ENCODE measurements at regions not wholly inside any gene's neighbourhood (a gene's known extent, or its start where the extent isn't known, plus 50 kb on each side); places are given as distances from the start of the nearest gene placed in this dataset.

- Histone ChIP-seq H3K27ac (ENCODE audit: insufficient read depth, low read length) (no peak overlapping the region), H3K4me2 (ENCODE audit: extremely low read depth, insufficient read depth, low read length) (no peak overlapping the region)
- no peak for TF ChIP-seq EZH2 (IDR thresholded peaks at IDR 0.05; ENCODE audit: low read length, missing control alignments)
- TF ChIP-seq, protein P1, sequence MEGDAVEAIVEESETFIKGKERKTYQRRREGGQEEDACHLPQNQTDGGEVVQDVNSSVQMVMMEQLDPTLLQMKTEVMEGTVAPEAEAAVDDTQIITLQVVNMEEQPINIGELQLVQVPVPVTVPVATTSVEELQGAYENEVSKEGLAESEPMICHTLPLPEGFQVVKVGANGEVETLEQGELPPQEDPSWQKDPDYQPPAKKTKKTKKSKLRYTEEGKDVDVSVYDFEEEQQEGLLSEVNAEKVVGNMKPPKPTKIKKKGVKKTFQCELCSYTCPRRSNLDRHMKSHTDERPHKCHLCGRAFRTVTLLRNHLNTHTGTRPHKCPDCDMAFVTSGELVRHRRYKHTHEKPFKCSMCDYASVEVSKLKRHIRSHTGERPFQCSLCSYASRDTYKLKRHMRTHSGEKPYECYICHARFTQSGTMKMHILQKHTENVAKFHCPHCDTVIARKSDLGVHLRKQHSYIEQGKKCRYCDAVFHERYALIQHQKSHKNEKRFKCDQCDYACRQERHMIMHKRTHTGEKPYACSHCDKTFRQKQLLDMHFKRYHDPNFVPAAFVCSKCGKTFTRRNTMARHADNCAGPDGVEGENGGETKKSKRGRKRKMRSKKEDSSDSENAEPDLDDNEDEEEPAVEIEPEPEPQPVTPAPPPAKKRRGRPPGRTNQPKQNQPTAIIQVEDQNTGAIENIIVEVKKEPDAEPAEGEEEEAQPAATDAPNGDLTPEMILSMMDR (conservative IDR thresholded peaks at IDR 0.05 in 1 of 2, IDR thresholded peaks at IDR 0.05 in 1 of 2; ENCODE audit: low read depth in 1 of 2, low read length in 2 of 2): no peak
Measured at GRCh38 chr9:7591501-7591900, 208.1 kb downstream of the DMAC1 start.

GRCh38 chr9:7580568-7580967 lies 219.0 kb downstream of the DMAC1 start:
- H3K4me2 ChIP-seq (ENCODE audit: extremely low read depth, insufficient read depth, low read length): no peak overlapping the region
- no peak overlapping the region for H3K27ac ChIP-seq (ENCODE audit: insufficient read depth, low read length)
- no peak overlapping the region for H3K9ac ChIP-seq (ENCODE audit: insufficient read depth, low read length)
- no peaks in the 10 kb centered on the region for H4K20me1 ChIP-seq (ENCODE audit: control insufficient read depth, extremely low read depth, insufficient read depth, low read length)
- DNase-seq (ENCODE audit: low read depth in 2 of 2): no peak
- no peak overlapping the region for H2AFZ ChIP-seq (ENCODE audit: low read length)
- no peak overlapping the region for H3K4me3 ChIP-seq (replicated peaks in 1 of 4; ENCODE audit: control extremely low read depth in 1 of 4, insufficient read depth in 1 of 4, low read depth in 3 of 4, low read length in 4 of 4)
- TF ChIP-seq, protein P1 (conservative IDR thresholded peaks at IDR 0.05 in 1 of 2, IDR thresholded peaks at IDR 0.05 in 1 of 2; ENCODE audit: low read depth in 1 of 2, low read length in 2 of 2): no peak
- no peak for TF ChIP-seq EZH2 (IDR thresholded peaks at IDR 0.05; ENCODE audit: low read length, missing control alignments)
- no peaks in the 10 kb centered on the region for H3K36me3 ChIP-seq (ENCODE audit: control insufficient read depth, insufficient read depth, low read length)
- no peaks in the 10 kb centered on the region for H3K9me3 ChIP-seq (ENCODE audit: control insufficient read depth, insufficient read depth, low read depth, low read length)
- H3K4me1 ChIP-seq (ENCODE audit: control insufficient read depth, extremely low read depth, insufficient read depth, low read length): no peaks in the 10 kb centered on the region
- no peaks in the 10 kb centered on the region for H3K79me2 ChIP-seq (ENCODE audit: control insufficient read depth, insufficient read depth, low read length)
- no peaks in the 10 kb centered on the region for H3K27me3 ChIP-seq (ENCODE audit: control insufficient read depth, insufficient read depth, low read length)

More at GRCh38 chr9:7591501-7591900, 208.1 kb downstream of the DMAC1 start:
- no peak for DNase-seq (ENCODE audit: low read depth in 2 of 2)
- H4K20me1 ChIP-seq (ENCODE audit: control insufficient read depth, extremely low read depth, insufficient read depth, low read length): no peaks in the 10 kb centered on the region
- H3K4me3 ChIP-seq (replicated peaks in 1 of 4; ENCODE audit: control extremely low read depth in 1 of 4, insufficient read depth in 1 of 4, low read depth in 3 of 4, low read length in 4 of 4): no peak overlapping the region
- no peaks in the 10 kb centered on the region for H3K79me2 ChIP-seq (ENCODE audit: control insufficient read depth, insufficient read depth, low read length)
- no peaks in the 10 kb centered on the region for H3K9me3 ChIP-seq (ENCODE audit: control insufficient read depth, insufficient read depth, low read depth, low read length)
- H2AFZ ChIP-seq (ENCODE audit: low read length): no peak overlapping the region
- no peaks in the 10 kb centered on the region for H3K36me3 ChIP-seq (ENCODE audit: control insufficient read depth, insufficient read depth, low read length)
- no peaks in the 10 kb centered on the region for H3K27me3 ChIP-seq (ENCODE audit: control insufficient read depth, insufficient read depth, low read length)
- no peak overlapping the region for H3K9ac ChIP-seq (ENCODE audit: insufficient read depth, low read length)
- H3K4me1 ChIP-seq (ENCODE audit: control insufficient read depth, extremely low read depth, insufficient read depth, low read length): no peaks in the 10 kb centered on the region

- Histone ChIP-seq H3K4me1 (ENCODE audit: control insufficient read depth, extremely low read depth, insufficient read depth, low read length) (no peaks in the 10 kb centered on the region), H3K9ac (ENCODE audit: insufficient read depth, low read length) (no peak overlapping the region), H3K4me2 (ENCODE audit: extremely low read depth, insufficient read depth, low read length) (no peak overlapping the region), H3K4me3 (replicated peaks in 1 of 4; ENCODE audit: control extremely low read depth in 1 of 4, insufficient read depth in 1 of 4, low read depth in 3 of 4, low read length in 4 of 4) (no peak overlapping the region), H4K20me1 (ENCODE audit: control insufficient read depth, extremely low read depth, insufficient read depth, low read length) (no peaks in the 10 kb centered on the region), H3K27ac (ENCODE audit: insufficient read depth, low read length) (no peak overlapping the region), H2AFZ (ENCODE audit: low read length) (no peak overlapping the region), H3K36me3 (ENCODE audit: control insufficient read depth, insufficient read depth, low read length) (no peaks in the 10 kb centered on the region), H3K79me2 (ENCODE audit: control insufficient read depth, insufficient read depth, low read length) (no peaks in the 10 kb centered on the region), H3K27me3 (ENCODE audit: control insufficient read depth, insufficient read depth, low read length) (no peaks in the 10 kb centered on the region), H3K9me3 (ENCODE audit: control insufficient read depth, insufficient read depth, low read depth, low read length) (no peaks in the 10 kb centered on the region)
- TF ChIP-seq, protein P1 (conservative IDR thresholded peaks at IDR 0.05 in 1 of 2, IDR thresholded peaks at IDR 0.05 in 1 of 2; ENCODE audit: low read depth in 1 of 2, low read length in 2 of 2): no peak
- no peak for TF ChIP-seq EZH2 (IDR thresholded peaks at IDR 0.05; ENCODE audit: low read length, missing control alignments)
- no peak for DNase-seq (ENCODE audit: low read depth in 2 of 2)
Measured at GRCh38 chr9:7579351-7579750, 220.2 kb downstream of the DMAC1 start.

Measured in fibroblast of lung (primary cell).